CD4-positive, alpha-beta T cell treated with Interleukin-1 beta for 1 hour (primary cell): ENCODE measurements at regions not wholly inside any gene's neighbourhood (a gene's known extent, or its start where the extent isn't known, plus 50 kb on each side); places are given as distances from the start of the nearest gene placed in this dataset.

ENCODE experiments used
- DNase-seq, 2 donors: peaks; one replicate each; pipeline ENCODE4 v3.0.0-alpha.2; 2020 to 2022

DNA sequence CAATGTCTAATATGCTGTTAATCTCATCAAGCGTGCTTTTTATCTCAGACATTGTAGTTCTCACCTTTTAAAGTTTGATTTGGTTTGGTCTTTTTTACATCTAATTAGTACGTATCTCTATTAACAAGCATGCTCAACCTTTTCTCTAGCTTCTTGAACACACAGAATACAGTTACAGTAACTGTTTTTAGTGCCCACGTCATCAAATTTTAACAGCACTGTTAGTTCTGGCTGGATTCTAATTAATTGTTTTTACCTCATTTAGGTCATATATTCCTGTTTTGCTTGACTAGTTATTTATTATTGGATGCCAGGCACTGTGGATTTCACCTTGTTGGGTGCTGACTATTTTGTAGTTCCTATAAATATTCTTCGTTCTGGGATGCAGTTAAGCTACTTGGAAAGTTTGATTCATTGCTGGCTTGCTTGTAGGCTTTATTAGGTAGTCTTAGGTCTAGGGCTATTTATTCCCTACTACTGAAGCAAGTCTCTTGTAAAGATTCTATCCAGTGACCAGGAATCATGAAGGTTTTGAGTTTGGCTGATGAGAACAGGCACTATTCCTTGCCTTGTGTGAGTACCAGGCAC lies 263.0 kb downstream of the ETAA1 start:
- DNase-seq = no peak

DNA sequence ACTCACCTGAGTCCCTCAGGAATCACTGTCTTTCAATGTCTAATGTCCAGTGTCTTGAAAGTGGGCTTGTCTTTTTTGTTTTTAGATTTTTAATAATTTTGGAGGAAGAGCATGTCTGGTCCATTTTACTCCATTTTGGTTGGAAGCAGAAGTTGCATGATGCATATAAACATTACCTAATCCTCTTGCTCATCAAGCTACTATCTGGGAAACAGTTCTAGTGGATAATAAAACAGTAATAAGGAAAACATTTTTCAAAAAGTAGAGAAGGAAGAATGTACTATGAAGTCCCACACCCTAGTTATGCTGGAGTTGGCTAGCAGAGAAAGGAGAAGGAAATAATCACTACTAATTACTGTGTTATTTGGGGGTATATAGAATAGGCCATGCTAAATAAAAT lies 263.7 kb downstream of the ETAA1 start:
- no peak for DNase-seq

DNA sequence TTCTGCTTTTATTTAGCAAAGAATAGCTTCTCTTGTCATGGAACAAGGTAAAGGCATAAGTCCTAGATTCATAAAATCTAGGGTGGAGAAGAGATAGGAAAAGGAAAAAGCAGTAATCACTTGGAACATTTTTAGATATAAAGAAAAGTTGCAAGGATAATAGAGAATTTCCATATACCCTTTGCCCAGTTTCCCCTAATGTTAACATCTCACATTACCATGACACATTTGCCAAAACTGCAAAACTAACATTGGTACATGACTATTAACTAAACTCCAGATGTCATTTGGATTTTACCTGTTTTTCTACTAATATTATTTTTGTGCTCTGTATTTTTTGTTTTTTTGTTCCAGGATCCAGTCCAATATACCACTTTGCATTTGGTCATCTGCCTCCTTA lies 265.1 kb downstream of the ETAA1 start:
- DNase-seq = no peak

DNA sequence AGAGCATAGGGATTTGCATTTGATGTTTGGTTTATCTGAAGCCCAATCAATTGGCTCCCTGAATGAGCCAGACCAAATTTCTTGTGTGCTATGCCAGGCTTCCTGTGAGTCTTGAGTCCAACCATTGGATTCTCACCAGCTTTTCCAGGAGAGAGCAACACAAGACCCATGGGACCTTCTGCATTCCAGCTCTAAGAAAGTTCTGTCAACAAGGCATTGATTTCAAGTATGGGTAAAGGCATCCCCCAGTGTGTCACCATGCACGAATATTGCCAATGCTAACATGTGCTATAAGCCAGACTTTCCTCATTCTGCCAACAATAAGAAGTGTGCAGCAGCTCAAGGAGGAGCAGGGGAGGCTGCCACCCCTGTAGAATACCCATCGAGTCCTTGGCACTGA lies 266.6 kb downstream of the ETAA1 start:
- no peak for DNase-seq

DNA sequence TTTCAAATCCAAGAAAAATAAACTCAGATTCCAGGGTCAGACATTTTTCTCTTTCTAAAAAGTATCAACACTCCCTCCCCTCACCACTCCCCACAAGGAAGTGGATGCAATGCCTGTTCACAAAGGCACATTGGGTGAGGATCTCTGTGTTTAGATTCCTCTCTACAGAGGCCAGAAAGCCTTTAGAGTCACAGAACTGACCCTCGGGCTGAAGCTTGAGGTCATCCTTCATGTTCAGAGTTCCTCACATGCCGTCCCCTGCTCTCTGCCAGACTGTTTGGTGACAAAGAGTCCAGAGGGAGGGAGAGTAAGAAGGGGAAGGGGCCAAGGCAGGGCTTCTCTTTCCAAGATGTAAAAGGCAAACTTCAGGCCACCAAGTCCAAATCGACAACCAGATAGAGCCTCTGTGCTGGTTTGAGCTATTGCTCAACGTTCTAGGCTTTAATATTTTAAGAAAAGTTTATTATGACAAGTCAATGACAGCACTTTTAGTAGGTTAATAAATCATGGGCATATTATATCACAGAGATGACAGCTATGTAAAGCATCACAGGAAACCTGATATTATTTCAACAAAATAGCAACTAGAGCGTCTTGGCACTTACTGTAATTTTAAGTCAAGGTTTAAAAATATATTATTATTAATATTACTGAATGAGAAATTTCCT lies 269.4 kb downstream of the ETAA1 start:
- DNase-seq = no peak

DNA sequence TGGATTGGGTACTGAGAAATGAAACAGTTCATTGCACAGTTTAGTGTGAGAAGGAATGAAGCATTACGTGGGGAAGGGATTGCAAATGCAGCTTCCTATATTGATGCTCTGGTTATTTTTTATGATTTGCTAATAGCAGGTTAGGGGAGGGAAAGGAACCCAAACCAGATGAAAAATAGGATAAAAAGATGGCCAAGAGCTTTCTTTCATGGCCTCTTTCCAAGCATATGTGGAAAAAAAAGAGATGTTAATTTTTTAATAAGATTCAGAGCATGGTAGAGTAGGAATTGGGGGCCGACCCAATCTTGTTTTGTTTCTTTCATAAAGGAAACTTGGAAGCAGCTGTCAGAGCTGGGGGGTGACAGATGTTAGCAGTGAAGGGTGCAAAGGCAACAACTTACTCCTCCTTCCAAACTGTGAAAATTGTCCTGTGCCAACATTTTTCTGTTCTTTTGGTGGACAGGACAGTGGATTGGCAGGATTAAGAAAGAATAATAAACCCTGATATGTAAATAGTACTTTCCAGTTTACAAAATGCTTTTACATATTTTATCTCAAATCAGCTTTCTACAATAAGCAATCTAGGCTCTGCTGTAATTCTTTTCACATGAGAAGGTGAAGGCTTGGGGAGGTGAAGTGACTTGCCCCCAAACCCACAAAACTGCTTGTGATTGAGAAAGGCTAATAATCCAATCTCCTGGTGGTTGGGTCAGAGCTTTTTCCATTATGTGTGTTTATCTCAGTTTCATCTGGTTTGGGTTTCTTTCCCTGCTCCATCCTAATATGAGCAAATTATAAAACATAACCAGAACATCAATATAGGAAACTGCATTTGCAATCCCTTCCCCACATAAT lies 270.1 kb downstream of the ETAA1 start:
- DNase-seq = no peak

DNA sequence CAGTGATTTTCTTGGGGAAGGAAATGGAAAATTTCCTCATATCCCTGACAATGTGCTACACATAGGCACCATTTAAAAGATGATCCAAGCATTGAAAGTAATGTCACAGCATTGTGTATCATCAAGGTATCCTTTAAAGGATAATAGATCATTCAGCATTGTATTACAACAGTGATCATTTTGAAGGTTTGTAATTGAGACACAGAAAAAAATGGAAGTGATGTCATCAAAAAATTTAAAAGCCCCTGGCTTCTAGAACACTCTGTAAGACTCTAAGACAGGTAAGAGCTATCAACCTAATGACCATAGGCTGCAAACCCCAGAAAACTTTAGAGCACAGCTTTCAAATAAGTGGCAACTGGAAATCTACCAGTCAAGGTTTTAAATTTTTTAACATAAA lies 271.4 kb downstream of the ETAA1 start:
- DNase-seq = no peak

DNA sequence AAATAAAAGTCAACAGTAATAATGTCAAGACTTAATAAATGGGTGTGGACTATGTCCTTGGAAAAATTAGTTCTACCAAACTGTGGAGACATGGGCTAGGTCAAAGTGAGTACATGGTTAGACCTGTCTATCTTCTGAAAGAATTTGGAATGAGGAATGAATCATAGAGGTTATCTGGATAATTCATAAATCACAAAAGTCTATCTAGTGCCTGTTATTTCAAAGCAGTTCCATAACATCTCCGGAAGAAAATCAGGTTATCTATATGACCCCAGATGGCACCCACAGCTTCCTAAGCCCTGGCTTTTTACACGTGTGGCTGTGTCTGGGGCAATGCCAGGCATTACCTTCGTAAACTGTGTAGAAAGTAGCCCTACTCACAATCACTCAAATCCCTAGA lies 272.0 kb downstream of the ETAA1 start:
- DNase-seq = no peak

DNA sequence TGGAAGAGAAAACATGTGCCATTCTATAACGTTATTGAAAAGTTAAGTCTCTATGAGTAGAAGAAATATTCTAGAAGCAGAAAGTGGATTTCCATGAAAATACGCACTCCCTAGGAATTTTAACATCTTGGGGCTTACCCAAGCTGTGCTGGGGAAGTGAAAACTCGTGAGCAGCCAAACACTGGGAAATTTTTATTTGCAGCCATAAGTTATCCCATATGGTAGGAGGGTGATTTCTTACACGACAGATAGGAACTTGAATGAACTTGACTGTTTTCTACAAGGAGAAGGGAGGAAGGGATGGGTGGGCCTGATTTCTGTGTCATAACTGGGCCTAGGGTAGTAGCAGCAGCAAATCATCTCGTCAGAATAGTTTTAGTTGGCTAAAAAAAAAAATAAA lies 272.6 kb downstream of the ETAA1 start:
- no peak for DNase-seq

DNA sequence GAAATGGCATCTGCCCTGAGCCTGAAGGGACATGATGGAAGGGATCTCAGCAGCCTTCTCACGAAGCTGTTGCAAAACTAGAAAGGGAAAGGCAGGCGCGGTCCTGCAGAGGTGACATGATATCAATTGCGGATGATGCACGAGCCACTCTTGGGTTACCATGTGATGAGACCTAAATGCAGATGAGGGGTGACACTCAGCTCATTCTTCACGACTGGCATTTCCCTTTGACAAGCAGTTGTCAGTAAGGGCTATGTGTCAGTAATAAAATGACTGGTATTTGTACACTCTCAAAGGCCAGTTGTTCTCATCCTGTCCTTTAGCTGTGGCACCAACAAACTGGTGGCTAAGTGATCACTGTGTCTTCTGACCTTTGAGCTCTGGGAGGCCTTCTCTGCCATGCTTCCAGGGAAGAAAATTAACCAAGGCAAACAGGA lies 273.6 kb downstream of the ETAA1 start:
- no peak for DNase-seq

DNA sequence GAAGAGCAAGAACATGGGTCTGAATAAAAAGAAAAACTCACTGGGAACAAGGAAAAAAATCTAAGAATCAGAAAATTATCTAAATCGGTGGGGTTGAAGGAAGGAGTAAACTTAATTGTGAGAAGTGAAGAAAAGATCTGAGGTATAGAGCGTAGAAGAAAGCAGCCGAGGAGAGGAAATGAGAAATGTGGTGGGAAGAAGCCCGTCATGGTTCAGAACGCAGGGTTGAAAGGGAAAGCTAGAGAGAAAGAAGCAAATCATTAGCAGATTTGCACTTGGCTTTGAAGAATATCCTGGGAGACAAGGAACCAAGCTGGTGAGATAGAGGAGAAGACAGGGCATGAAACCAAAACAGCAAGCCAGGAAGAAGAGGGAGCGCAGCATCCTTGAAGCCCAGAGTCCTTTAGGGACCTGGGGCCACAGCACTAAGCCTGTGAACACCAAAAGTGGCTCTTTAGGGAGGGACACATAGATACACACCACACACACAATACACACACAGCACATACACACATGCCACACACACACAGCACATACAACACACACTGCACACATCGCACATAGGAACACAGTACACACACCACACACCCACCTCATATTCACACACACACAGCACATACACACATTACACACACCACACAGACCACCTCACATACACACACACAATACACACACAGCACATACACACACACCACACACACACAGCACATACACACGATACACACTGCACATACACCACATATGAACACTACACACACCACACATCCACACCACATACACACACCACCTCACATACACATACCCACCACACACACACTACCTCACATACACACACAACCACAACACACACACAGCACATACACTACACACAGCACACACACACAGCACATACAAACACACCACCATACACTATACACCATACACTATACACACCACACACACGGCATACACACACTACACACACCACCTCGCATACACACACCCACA lies 274.6 kb downstream of the ETAA1 start:
- no peak for DNase-seq

DNA sequence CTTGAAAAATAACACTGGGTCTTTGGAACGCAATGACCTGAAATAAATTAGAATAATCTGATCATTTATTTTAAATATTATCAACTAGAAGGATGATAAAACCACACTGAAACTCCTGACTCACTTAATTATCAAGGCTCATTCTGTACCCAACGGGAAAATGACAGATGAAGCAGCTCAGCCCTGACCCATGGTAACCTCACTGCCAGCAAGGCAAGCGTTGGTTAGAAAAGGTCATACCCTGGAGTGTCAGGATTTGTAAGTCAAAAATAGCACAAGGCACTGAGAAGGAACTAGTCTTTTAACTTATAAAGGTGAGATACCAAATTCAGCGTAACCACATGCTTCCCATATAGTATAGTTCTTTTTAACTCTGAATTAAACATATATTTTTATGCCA lies 277.5 kb downstream of the ETAA1 start:
- DNase-seq = no peak

DNA sequence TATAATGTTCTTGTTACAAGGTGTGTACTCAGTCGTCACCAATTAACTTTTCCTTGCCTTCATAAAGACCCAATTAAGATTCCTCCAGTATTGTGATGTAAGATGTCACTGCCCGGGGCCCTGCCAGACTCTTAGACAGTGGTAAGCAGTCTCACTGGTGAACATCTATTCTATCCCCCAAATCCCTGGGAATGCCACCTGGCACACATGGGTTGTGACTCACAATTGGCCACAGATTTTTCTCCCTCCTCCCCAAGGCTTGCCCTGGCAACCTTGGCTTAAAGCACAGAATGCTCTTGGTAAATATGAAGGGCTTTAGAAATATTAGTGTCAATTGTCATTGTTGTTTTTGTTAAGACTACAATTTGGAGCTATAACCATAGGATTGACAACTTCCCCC lies 287.9 kb downstream of the ETAA1 start:
- no peak for DNase-seq

DNA sequence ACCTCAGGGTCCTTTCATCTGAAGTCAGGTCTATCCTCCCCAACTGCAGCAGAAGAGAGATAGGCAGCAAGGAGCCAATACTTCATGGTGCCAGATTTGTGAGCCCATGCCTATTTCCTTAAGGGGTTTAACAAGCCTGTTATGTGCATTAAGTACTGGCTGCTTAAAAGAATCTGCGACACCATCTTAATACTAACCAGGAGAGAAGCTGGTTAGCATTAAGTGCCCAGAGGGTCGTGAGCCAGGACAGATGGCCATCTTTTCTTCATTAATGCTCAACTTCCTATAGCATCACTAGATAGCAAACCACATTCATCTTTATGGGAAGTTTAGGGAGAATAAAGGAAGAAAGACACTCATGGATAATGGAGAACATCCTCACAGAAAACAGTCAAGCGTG lies 289.1 kb downstream of the ETAA1 start:
- DNase-seq = no peak

DNA sequence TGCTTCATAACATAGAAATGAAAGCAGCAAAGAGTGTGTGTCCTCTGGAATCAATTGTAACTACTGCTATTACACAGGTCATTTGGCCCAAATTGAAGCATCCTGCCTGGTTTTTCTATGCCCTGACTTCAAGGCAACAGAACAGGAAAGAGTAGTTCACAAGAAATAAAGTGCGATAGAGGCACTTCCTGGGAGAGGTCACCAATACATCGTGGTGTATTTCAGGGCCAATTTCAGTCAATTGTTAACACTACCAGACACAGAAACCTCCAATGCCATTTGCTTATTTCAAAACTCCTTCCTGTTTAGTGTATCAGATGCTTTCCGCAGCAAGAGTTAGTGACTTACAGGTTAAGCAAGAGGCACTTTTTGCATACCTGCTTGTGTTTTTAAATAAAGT lies 292.1 kb downstream of the ETAA1 start:
- DNase-seq = no peak

DNA sequence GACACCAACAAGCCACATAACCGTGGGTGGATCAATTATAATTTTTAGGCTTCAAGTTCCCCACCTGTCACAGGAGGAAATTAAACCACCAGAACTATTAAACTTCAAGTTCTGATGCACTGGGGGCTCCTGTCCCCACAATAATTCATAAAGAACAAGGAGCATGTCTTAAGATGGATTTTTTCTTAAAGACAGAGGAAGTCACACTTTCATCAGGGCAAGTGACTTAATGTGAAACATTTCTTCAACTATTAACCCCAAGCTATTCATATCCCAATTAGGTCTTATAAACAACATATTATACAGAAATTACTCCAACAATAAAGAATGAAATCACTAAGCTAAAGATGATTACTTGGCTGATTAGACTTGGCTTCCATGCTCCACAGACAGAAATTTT lies 292.5 kb downstream of the ETAA1 start:
- DNase-seq = no peak

DNA sequence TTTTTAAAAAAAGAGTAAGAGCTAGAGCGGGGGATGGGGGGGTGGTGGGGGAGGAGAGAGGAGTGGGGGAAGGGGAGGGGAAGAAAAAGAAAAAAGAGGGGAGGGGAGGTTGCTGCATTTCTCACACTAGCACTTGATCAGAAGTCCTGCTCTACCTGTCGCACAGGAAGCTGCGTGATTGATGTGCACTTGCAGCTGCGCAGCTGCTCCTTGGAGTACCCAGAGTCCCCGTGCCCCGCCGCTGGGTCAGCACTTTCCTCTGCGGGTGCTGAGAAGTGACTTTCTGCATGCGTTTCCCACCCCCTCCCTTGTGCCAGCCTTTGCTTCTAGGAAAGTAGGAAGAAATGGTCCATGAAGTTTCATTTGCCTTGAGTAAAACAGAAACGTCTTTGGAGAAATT lies 297.3 kb downstream of the ETAA1 start:
- DNase-seq = no peak

DNA sequence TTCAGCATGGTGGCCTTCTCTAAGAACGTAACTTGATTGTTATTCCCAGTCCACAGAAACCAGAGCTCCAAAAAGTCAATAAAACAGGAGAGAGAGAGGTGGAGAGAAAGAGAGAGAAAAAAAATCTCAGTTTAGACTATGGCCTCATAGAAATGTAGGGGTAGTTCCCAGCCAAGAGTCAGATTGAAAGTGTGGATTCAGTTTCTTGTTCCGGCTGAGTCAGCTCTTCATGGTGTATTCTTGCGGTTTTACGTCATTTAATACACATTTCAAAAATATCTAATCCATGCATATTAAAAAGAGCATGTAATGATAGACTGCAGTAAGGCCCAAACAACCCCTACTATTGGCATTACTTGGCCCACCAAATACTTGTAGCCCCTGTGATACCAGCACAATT lies 303.9 kb downstream of the ETAA1 start:
- no peak for DNase-seq

DNA sequence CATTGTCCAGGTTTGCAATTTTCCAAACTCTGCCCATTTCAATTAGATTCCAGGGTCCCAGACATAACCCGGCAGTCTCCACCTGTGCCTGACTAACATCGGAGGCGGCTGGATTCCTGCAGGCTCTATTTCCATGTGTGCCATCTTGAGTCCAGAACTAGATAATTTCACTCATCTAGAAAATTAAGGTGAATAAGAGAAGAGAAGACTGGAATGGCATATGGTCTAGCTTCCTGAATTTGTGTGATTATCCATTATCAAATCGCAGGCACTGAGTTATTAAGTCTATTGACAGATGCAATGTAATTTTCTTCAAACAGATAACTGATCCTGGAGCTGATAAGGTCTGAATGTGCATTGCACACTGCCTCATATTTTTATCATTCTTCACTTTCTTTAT lies 305.2 kb downstream of the ETAA1 start:
- no peak for DNase-seq

DNA sequence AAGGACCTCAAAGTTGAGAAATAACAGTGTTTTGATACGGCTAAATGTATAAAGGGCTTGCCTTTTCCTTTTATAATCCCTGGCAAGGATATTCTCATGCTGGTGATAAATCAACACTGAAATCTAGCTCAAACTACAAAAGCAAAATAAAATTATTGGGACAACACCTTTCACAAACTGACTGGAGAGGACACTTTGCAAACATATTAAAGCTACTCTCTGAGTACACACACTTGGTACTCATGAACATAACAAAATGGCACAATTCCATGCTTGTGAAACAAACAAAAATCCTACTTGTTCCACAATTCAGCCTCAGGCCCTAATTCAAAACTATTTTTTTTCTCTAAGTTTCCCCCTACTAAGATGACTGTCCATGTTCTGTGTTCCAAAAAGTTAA lies 305.8 kb downstream of the ETAA1 start:
- no peak for DNase-seq

DNA sequence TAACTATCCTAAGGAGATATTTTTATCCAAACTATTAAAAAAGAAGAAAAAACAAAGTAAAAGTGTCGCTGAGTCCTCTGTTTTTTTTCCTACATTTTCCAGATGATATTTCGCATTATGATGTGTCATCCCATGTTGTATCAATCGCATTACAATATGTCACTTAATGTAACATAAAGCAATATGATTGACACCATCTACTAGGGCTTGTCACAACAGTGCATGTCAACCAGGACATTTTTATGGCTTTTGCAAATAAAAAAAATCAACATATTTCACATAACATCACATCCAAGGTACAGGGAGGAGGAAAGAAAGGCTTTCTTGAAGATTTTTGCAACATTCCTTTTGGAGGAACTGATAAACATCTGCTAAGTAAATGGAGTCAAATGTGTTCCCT lies 308.9 kb downstream of the ETAA1 start:
- no peak for DNase-seq

DNA sequence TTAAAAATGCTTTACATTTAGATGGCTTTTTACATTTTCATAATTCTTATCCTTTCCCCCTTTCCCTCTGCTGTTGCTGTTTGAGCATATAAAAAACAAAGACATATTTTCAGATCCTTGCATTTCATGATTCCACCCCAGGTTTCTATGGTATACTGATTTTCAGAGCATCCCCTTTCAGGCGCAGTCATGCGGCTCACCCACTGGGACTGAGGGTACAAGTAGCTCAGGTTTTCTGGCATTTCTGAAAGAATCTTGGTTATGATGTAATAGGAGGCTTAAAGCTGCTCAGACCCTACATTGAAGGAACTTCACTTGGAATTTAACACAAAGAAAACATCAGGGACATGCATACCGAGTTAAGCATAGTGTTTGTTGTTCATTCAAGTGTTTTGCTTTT lies 310.8 kb downstream of the ETAA1 start:
- no peak for DNase-seq

DNA sequence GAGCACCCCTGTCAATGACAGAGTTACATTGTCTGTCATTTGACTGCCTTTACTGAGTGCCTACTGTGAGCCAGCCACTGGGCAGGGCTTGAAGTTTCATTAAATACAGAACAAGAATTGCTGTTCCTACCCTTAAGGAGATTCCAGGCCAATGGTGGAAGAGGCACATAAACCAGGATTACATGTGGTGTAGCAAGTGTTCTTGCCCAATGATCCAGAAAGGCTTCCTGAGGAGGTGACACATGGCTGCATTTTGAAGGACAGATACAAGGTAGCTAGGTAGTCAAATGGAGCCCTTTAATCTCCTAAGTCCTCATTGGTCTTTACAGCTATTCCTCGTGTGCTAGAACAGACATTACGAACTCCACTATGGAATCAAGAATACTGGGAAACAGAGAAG lies 312.7 kb downstream of the ETAA1 start:
- DNase-seq = no peak
